Activated CD8-positive, alpha-beta T cell treated with anti-CD3 and anti-CD28 coated beads for 36 hours (primary cell): ENCODE measurements at regions not wholly inside any gene's neighbourhood (a gene's known extent, or its start where the extent isn't known, plus 50 kb on each side); places are given as distances from the start of the nearest gene placed in this dataset.
A peak's percentile ranks its signal among the peaks of the same experiment; 100 is the strongest.

Experiments used
- ATAC-seq: fragments of 200-7000 bp; cut with Tn5 transposase; one replicate; pipeline ENCODE4 v1.10.0; 2021; ENCODE audit warnings: mild to moderate bottlenecking, moderate library complexity
- CTCF ChIA-PET: fragments of 350-600 bp; sonication (Branson Sonifier 250); formaldehyde crosslinking; loops from one replicate; lab custom pipeline; 2021; ENCODE audit warnings: antibody characterized with exemption; lab: Charles Lee
- POLR2A ChIA-PET: fragments of 350-600 bp; sonication (Branson Sonifier 250); formaldehyde crosslinking; loops from one replicate; lab custom pipeline; 2021; ENCODE audit warnings: antibody characterized with exemption; lab: Charles Lee
- DNase-seq: peaks from one replicate; pipeline ENCODE4 v3.0.0-alpha.2; 2020
- H3K27ac Mint-ChIP-seq: one replicate; pipeline ENCODE4 v1.8.0; 2021; ENCODE audit warnings: mild to moderate bottlenecking, mixed read lengths
- H3K27me3 Mint-ChIP-seq: one replicate; pipeline ENCODE4 v1.8.0; 2021; ENCODE audit warnings: mixed read lengths
- H3K36me3 Mint-ChIP-seq: one replicate; pipeline ENCODE4 v1.8.0; 2021; ENCODE audit warnings: low read depth, mixed read lengths
- H3K4me1 Mint-ChIP-seq: one replicate; pipeline ENCODE4 v1.8.0; 2021; ENCODE audit warnings: low read depth, mixed read lengths
- H3K4me3 Mint-ChIP-seq: one replicate; pipeline ENCODE4 v1.8.0; 2021; ENCODE audit warnings: mild to moderate bottlenecking, moderate library complexity, mixed read lengths
- H3K9me3 Mint-ChIP-seq: one replicate; pipeline ENCODE4 v1.8.0; 2021; ENCODE audit warnings: mixed read lengths
- intact Hi-C: fragments of 100-400 bp; cut with micrococcal nuclease; formaldehyde crosslinking; loops from one replicate; pipeline ENCODE4 v1.10.0; 2022
- TF ChIP-seq, protein P1 (sequence below): fragments of 200-600 bp; IDR thresholded peaks from one replicate; pipeline ENCODE4 v1.8.0; 2022; ENCODE audit warnings: antibody characterized with exemption, mild to moderate bottlenecking

- Mint-ChIP-seq H3K36me3 (peaks cover 8% of the 10 kb centered on the region), H3K4me3 (no peak overlapping the region), H3K27ac (no peak overlapping the region), H3K9me3 (peaks cover 17% of the 10 kb centered on the region), H3K4me1 (peaks cover 19% of the 10 kb centered on the region), H3K27me3 (no peaks in the 10 kb centered on the region)
- intact Hi-C loops, result no loop called here
- ATAC-seq (no peak), DNase-seq (no peak)
- POLR2A ChIA-PET, result interaction anchor here (1.3 to 1.5 kb wide), 2 partner anchors 12 to 15 kb away, joined by 3 to 4 read pairs; no protein-coding TSS in a partner anchor
- TF ChIP-seq, protein P1, sequence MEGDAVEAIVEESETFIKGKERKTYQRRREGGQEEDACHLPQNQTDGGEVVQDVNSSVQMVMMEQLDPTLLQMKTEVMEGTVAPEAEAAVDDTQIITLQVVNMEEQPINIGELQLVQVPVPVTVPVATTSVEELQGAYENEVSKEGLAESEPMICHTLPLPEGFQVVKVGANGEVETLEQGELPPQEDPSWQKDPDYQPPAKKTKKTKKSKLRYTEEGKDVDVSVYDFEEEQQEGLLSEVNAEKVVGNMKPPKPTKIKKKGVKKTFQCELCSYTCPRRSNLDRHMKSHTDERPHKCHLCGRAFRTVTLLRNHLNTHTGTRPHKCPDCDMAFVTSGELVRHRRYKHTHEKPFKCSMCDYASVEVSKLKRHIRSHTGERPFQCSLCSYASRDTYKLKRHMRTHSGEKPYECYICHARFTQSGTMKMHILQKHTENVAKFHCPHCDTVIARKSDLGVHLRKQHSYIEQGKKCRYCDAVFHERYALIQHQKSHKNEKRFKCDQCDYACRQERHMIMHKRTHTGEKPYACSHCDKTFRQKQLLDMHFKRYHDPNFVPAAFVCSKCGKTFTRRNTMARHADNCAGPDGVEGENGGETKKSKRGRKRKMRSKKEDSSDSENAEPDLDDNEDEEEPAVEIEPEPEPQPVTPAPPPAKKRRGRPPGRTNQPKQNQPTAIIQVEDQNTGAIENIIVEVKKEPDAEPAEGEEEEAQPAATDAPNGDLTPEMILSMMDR, result no peak
- CTCF ChIA-PET, result interaction anchor here (0.7 kb wide), 1 partner anchor 191 kb away, joined by 3 read pairs; no protein-coding TSS in a partner anchor
Measured at GRCh38 chr7:347644-348479, 57.9 kb downstream of the FOXL3 start.

DNA sequence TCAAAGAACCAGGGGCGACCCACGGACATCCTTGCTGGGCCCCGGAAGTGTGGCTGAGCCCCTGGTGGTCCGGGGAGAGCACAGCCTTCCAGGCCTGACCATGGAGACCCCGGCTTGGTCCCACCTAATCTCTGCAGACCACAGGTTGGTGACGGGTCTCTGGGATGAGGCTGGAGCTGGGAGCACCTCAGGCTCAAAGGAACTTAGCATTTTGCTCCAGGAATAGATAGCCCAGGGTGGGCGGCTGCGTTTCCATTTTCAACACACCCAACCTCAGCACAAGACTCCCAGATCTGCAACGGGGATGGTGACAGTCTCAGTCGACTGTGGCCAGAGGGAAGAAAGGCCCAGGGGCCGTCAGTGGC, 58.5 kb downstream of the FOXL3 start:
- intact Hi-C loops, result no loop called here
- no peak for ATAC-seq
- Mint-ChIP-seq H3K9me3 (peaks cover 17% of the 10 kb centered on the region), H3K27me3 (no peaks in the 10 kb centered on the region), H3K4me3 (no peak overlapping the region), H3K4me1 (peaks cover 14% of the 10 kb centered on the region), H3K27ac (no peak overlapping the region), H3K36me3 (peaks cover 8% of the 10 kb centered on the region)
- POLR2A ChIA-PET, result interaction anchor here (1.3 to 1.5 kb wide), 2 partner anchors 12 to 15 kb away, joined by 3 to 4 read pairs; no protein-coding TSS in a partner anchor
- CTCF ChIA-PET, result interaction anchor here (0.7 kb wide), 1 partner anchor 191 kb away, joined by 3 read pairs; no protein-coding TSS in a partner anchor
- TF ChIP-seq, protein P1, result no peak
- no peak for DNase-seq

- POLR2A ChIA-PET, result interaction anchor here (1.5 kb wide), 1 partner anchor 14 kb away, joined by 4 read pairs; no protein-coding TSS in a partner anchor
- H3K4me3 Mint-ChIP-seq, result no peak overlapping the region
Measured at GRCh38 chr7:348962-349743, 59.2 kb downstream of the FOXL3 start.

GRCh38 chr7:351256-351655, 61.3 kb downstream of the FOXL3 start:
- TF ChIP-seq, protein P1, result no peak
- no peaks in the 10 kb centered on the region for H3K27me3 Mint-ChIP-seq
- no peak overlapping the region for H3K4me3 Mint-ChIP-seq
- intact Hi-C loops, result no loop called here
- H3K36me3 Mint-ChIP-seq, result peaks cover 6% of the 10 kb centered on the region
- ChIA-PET POLR2A (interaction anchor here (1.2 to 1.7 kb wide), 3 partner anchors 15 to 162 kb away, joined by 3 to 10 read pairs (median 4); no protein-coding TSS in a partner anchor), CTCF (interaction anchor here (0.6 to 1.8 kb wide), 2 partner anchors 11 to 87 kb away, joined by 3 to 5 read pairs; no protein-coding TSS in a partner anchor)
- DNase-seq, result peak; percentile 86
- ATAC-seq, result peak; percentile 84
- H3K27ac Mint-ChIP-seq, result no peak overlapping the region
- peaks cover 14% of the 10 kb centered on the region for H3K9me3 Mint-ChIP-seq
- peaks cover 12% of the 10 kb centered on the region for H3K4me1 Mint-ChIP-seq

More at GRCh38 chr7:348962-349743, 59.2 kb downstream of the FOXL3 start:
- intact Hi-C loops, result no loop called here
- H3K4me1 Mint-ChIP-seq, result peaks cover 12% of the 10 kb centered on the region
- TF ChIP-seq, protein P1, result no peak
- ATAC-seq (no peak), DNase-seq (no peak)
- H3K36me3 Mint-ChIP-seq, result peaks cover 8% of the 10 kb centered on the region
- H3K27me3 Mint-ChIP-seq, result no peaks in the 10 kb centered on the region
- H3K9me3 Mint-ChIP-seq, result peaks cover 17% of the 10 kb centered on the region
- CTCF ChIA-PET, result no interaction called here
- H3K27ac Mint-ChIP-seq, result no peak overlapping the region
